Non-pigmented ciliary epithelial cell (primary cell): ENCODE measurements at regions not wholly inside any gene's neighbourhood (a gene's known extent, or its start where the extent isn't known, plus 50 kb on each side); places are given as distances from the start of the nearest gene placed in this dataset.
"Not testable (repeated sequence)": the region's sequence is repeated elsewhere in the genome, so short reads cannot be mapped to it uniquely, and the experiment has no call there.

Source experiments
- DNase-seq: peaks from one replicate; pipeline ENCODE4 v3.0.0-alpha.2; 2010; ENCODE audit warnings: low read depth

GRCh38 chr20:48329676-48330664, 497.8 kb downstream of the PREX1 start:
- DNase-seq, result no peak

GRCh38 chr20:48329031-48329615, 498.7 kb downstream of the PREX1 start:
- DNase-seq, result no peak

- DNase-seq, result not testable (repeated sequence)
Measured at GRCh38 chr20:48327848-48328247, 500.0 kb downstream of the PREX1 start.

- DNase-seq, result no peak
Measured at GRCh38 chr20:48326868-48327267, 500.9 kb downstream of the PREX1 start.

- no peak for DNase-seq
Measured at GRCh38 chr20:48326434-48326691, 501.4 kb downstream of the PREX1 start.

GRCh38 chr20:48325656-48326433, 502.0 kb downstream of the PREX1 start:
- DNase-seq, result no peak

GRCh38 chr20:48324744-48325143, 503.1 kb downstream of the PREX1 start:
- DNase-seq, result no peak

- DNase-seq, result no peak
Measured at GRCh38 chr20:48321271-48321670, 506.5 kb downstream of the PREX1 start.

GRCh38 chr20:48319943-48320584, 507.7 kb downstream of the PREX1 start:
- no peak for DNase-seq

GRCh38 chr20:48317578-48317977, 510.2 kb downstream of the PREX1 start:
- DNase-seq, result no peak

- DNase-seq, result no peak
Measured at GRCh38 chr20:48314925-48315592, 512.7 kb downstream of the PREX1 start.

GRCh38 chr20:48313324-48313723, 514.5 kb downstream of the PREX1 start:
- no peak for DNase-seq

- no peak for DNase-seq
Measured at GRCh38 chr20:48311956-48312355, 515.8 kb downstream of the PREX1 start.

- no peak for DNase-seq
Measured at GRCh38 chr20:48310305-48310704, 517.5 kb downstream of the PREX1 start.

GRCh38 chr20:48309293-48309692, 518.5 kb downstream of the PREX1 start:
- no peak for DNase-seq

GRCh38 chr20:48308882-48309281, 518.9 kb downstream of the PREX1 start:
- DNase-seq, result no peak

GRCh38 chr20:48308232-48308781, 519.5 kb downstream of the PREX1 start:
- no peak for DNase-seq

- no peak for DNase-seq
Measured at GRCh38 chr20:48307277-48307676, 520.5 kb downstream of the PREX1 start.

- DNase-seq, result no peak
Measured at GRCh38 chr20:48302844-48303542, 517.7 kb upstream of the SULF2 start.

- no peak for DNase-seq
Measured at GRCh38 chr20:48302149-48302548, 516.9 kb upstream of the SULF2 start.

- DNase-seq, result no peak
Measured at GRCh38 chr20:48301189-48301588, 515.9 kb upstream of the SULF2 start.
